GM12891 (cell line): ENCODE measurements at regions not wholly inside any gene's neighbourhood (a gene's known extent, or its start where the extent isn't known, plus 50 kb on each side); places are given as distances from the start of the nearest gene placed in this dataset.

ENCODE experiments used
- PAX5 ChIP-seq: IDR thresholded peaks from 2 replicates; pipeline ENCODE4 v1.6.1; 2011; ENCODE audit warnings: low read length, moderate library complexity, mild to moderate bottlenecking; ENCODE audit not compliant: insufficient read depth, severe bottlenecking
- POLR2A ChIP-seq: IDR thresholded peaks from 2 replicates; pipeline ENCODE4 v1.6.1; 2011; ENCODE audit warnings: low read depth, low read length, control low read depth
- POLR2AphosphoS5 ChIP-seq: IDR thresholded peaks from 2 replicates; pipeline ENCODE4 v1.6.1; 2011; ENCODE audit warnings: low read depth, low read length, control low read depth

DNA sequence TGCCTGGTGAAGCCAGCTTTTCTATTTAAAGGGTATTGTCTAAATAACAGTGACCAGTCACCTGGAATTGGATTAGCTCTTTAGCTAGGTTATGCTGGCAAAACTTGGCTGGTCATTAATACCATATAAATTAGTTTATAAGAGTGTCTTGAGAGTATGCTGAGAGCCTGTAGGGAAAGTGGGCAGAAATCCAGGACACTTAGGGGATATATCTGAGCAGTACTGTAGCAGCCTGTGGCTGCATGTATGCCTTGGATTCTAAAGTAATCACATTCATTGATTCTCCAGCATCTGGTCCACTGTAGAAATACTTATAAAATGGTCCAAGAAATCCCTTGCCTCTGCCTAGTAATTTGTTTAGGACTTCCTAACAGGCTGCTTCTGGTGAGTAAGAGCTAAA, 288.9 kb upstream of the DMAC1 start:
- no peak for TF ChIP-seq POLR2AphosphoS5
- no peak for TF ChIP-seq POLR2A
- no peak for TF ChIP-seq PAX5
